ENCODE measurements at regions not wholly inside any gene's neighbourhood (a gene's known extent, or its start where the extent isn't known, plus 50 kb on each side); places are given as distances from the start of the nearest gene placed in this dataset.

DNA sequence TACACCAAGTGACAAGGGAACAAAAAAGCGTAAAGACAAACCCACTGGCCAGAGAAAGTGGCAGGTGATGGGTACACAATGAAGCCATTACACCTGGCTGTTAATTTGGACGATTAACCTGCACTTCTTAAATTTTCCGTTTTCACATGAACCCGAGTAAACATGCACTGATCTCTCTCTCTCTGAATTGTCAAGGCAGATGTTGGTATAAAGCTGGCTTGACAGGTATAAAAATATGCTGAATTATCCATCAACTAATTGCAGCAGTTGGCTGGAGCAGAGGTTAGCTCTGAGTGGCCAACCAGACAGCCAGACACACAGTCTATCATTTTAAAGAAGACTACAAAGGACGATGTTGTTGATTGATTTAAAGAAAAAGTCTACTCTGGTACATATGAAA lies 561.7 kb upstream of the ALCAM start:
- TF ChIP-seq GATA3 (IDR thresholded peaks at IDR 0.05; ENCODE audit: low read depth, low read length), result no peak
- TF ChIP-seq GATA2 (IDR thresholded peaks at IDR 0.05; ENCODE audit: low read depth, low read length), result no peak

DNA sequence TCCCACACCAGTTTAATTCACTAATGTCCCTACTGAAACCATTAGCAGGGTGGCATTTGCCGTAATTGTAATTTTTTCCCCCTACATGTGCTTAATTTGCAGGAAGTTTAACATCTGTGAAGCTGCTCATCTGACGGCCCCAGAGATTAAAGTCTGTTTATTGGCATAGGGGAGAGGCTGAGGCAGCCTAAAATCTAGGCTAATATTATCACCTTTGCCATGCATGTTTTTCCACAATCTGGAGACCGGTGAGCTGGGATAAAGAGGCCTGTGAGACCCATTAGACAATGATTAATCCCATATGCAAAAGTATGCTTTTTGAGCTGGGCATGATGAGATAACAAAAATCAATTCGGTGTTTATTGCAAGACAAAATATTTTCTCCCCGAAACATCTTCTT lies 561.2 kb upstream of the ALCAM start:
- TF ChIP-seq GATA2 (IDR thresholded peaks at IDR 0.05; ENCODE audit: low read depth, low read length), result 0 out of 2 replicates have a peak, but pooled peaks have one; percentile 27
- TF ChIP-seq GATA3 (IDR thresholded peaks at IDR 0.05; ENCODE audit: low read depth, low read length), result 0 out of 2 replicates have a peak, but pooled peaks have one; percentile 26

DNA sequence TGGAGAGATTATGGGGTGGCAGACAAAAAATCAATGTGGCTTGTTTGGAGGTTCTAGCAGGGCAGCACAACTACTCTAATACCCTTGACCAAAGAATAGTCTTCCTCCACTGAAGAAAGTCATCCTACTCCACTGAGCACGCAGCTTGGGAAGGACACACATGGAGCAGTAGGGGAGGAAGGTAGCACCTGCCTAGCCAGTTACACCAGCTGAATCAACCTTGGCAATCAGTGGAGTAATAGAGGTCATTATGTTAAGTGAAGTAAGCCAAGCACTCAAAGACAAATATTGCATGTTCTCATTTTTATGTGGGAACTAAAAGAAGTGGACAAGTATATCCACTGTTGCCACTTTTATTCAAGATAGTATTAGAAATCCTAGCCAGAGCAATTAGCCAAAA lies 555.8 kb upstream of the ALCAM start:
- TF ChIP-seq GATA3 (IDR thresholded peaks at IDR 0.05; ENCODE audit: low read depth, low read length), result no peak
- no peak for TF ChIP-seq GATA2 (IDR thresholded peaks at IDR 0.05; ENCODE audit: low read depth, low read length)

DNA sequence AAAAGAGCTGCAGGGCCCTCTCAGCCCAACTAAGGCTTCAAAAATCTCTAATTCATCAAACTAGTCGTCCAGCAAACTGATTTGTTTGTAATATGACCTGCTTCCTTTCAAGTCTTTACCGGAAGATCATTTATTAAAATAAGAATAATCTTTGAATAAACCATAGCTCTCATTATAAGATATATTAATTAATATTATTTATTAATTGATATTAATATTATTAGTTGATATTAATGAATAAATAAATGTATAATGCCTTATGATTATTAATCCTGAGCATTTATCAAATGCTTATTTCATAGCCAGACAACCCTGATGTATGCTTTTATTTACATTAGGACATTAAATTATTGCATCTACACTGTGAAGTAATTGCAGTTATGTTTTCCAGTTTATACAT lies 550.7 kb upstream of the ALCAM start:
- no peak for TF ChIP-seq GATA3 (IDR thresholded peaks at IDR 0.05; ENCODE audit: low read depth, low read length)
- TF ChIP-seq GATA2 (IDR thresholded peaks at IDR 0.05; ENCODE audit: low read depth, low read length), result no peak

DNA sequence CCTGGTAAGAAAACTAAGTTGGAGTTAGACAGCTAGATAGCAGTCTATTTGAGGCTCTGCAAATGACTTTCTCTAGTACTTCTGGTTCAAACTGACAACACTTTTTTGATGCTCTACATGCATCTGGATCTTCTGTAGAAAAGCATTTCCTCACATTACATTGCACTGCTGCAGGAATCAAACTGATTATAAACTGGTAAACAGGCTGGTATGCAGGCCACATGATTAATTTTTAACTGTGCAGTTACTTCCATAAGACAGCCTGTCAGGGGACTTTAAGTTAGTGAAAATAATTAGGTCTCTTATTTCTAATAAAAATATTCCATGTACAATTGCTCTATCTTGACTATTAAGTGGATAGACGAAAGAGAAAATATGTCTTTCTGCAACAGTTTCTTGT lies 550.0 kb upstream of the ALCAM start:
- no peak for TF ChIP-seq GATA2 (IDR thresholded peaks at IDR 0.05; ENCODE audit: low read depth, low read length)
- TF ChIP-seq GATA3 (IDR thresholded peaks at IDR 0.05; ENCODE audit: low read depth, low read length), result no peak

DNA sequence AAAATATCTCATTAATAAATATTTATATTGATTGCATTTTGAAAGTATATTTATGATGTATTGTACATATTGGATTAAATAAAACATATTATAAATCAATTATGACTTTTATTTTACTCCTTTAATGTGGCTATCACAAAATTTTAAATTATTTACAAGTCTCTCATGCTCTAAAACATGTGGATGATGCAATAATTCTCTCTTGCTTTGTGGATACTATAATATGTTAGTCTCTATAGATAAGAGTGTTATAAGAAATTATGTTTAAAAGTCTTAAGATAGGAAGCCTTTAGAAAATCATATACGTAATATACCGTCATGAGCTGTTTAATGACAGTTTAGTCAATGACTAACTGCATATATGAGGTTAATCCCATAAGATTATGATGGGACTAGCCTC lies 547.4 kb upstream of the ALCAM start:
- no peak for TF ChIP-seq GATA2 (IDR thresholded peaks at IDR 0.05; ENCODE audit: low read depth, low read length)
- TF ChIP-seq GATA3 (IDR thresholded peaks at IDR 0.05; ENCODE audit: low read depth, low read length), result no peak

DNA sequence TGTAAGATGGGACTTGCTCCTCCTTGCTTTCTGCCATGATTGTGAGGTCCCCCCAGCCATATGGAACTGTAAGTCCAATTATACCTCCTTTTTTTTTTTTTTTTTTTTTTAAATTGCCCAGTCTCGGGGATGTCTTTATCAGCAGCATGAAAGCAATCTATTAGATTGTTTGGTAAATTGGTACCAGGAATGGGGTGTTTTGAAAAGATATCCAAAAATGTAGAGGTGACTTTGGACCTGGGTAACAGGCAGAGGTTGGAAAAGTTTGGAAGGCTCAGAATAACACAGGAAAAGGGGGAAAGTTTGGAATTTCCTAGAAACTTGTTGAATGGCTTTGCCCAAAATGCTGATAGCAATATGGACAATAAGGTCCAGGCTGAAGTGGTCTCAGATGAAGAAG lies 545.8 kb upstream of the ALCAM start:
- TF ChIP-seq GATA2 (IDR thresholded peaks at IDR 0.05; ENCODE audit: low read depth, low read length), result no peak
- no peak for TF ChIP-seq GATA3 (IDR thresholded peaks at IDR 0.05; ENCODE audit: low read depth, low read length)

DNA sequence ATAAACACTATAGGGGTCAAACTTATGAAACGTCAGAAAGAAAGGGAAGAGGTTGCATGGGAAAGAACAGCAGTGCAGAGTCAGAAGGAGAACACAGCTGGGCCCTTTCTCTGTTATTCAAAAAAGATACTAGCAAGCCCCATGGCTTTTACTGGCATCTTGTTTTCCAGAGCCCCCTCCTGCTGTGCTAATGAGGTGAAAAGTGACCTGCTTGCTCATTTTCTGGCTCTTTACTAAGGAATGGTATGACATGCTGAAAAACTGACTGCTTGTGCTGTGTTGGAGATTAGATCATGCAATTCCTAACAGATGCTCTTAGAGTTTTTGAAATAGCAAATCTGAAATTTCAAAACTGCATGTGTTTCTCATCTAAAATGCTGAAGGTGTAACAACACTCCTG lies 541.6 kb upstream of the ALCAM start:
- TF ChIP-seq GATA3 (IDR thresholded peaks at IDR 0.05; ENCODE audit: low read depth, low read length) (no peak), GATA2 (IDR thresholded peaks at IDR 0.05; ENCODE audit: low read depth, low read length) (peak; percentile 46; the same call in 1 of the 2 replicates)

DNA sequence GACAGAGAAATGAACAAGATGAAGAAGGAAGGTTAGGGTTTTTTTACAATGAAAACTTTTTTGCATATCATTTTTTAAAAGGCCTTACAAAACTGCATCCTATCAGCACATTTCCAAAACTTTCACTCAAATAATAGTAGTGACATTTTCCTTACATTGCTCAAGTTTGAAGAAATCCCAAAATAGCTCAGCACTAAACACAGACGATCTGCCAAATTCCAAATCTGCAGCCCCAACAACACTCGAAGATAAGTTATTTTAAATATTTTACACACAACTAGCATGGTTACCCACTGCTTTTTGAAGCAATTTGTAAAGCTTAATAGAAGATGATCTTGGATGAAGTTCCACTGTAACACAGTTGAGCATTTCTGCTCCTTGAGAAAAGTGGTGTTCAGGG lies 535.6 kb upstream of the ALCAM start:
- no peak for TF ChIP-seq GATA3 (IDR thresholded peaks at IDR 0.05; ENCODE audit: low read depth, low read length)
- TF ChIP-seq GATA2 (IDR thresholded peaks at IDR 0.05; ENCODE audit: low read depth, low read length), result no peak

DNA sequence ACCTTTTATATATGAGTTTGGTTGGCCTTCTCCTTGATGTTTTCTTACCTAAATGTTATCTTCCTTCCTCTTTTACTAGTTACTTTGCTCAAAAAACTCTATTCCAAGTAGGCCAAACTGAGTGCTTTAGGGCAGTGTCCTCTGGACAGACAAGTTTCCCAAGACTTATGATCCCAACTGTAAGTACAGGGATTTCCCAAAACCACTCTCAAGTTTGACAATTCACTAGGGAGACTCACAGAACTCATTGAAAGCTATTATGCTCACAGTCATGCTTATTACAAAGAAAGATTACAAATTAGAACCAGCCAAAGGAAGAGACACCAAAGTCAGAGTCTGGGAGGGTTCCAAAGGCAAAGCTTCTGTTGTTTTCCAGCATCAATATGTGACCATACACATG lies 534.2 kb upstream of the ALCAM start:
- no peak for TF ChIP-seq GATA2 (IDR thresholded peaks at IDR 0.05; ENCODE audit: low read depth, low read length)

DNA sequence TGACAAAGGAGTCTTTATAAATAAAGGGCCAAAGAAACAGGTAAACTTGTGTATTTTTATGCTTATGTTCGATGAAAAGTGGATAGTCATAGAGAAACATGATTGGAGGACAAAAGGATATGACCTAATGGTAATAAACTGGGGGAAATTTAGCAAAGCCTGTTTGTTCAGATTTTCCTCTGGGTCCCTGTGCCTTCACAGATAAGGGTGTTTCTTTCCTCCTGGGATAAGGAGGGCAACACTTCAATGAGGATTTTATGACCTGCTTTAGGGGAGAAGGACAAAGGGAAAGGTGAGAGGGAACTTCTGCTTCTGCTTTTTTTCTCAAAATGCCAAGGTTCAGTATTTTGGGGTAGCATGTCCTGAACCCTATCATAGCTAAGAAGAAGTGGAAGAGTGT lies 531.3 kb upstream of the ALCAM start:
- TF ChIP-seq GATA3 (IDR thresholded peaks at IDR 0.05; ENCODE audit: low read depth, low read length), result no peak
- no peak for TF ChIP-seq GATA2 (IDR thresholded peaks at IDR 0.05; ENCODE audit: low read depth, low read length)

DNA sequence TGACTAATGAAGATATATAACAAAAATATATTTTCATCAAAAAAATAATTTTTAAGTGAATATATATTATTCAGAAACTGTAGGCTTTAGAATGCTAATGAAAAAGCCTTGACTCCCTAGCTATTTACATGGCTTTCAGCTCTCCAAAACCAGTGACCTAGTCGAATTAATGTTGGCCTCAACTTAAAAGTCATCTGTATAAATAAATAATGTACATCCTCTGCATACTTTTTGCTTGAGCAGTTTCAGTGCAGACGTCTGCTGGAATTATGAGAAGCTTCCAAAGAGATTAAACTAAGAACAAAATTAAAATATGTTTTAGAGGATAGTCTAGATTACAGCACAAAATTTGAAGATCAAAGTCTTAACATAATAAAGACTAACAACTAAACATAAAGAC lies 520.4 kb upstream of the ALCAM start:
- TF ChIP-seq GATA2 (IDR thresholded peaks at IDR 0.05; ENCODE audit: low read depth, low read length), result no peak
- no peak for TF ChIP-seq GATA3 (IDR thresholded peaks at IDR 0.05; ENCODE audit: low read depth, low read length)

DNA sequence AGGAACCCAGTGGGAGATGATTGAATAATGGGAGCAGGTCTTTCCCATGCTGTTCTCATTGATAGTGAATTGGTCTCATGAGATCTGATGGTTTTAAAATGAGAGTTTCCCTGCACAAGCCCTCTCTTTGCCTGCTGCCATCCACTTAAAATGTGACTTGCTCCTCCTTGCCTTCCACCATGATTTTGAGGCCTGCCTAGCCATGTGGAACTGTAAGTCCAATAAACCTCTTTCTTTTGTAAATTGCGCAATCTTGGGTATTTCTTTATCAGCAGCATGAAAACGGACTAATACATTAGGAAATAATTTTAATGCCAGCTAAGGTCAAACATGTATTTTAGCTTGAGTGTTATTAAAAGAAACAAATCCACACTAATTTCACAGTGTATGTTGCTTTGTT lies 517.6 kb upstream of the ALCAM start:
- no peak for TF ChIP-seq GATA3 (IDR thresholded peaks at IDR 0.05; ENCODE audit: low read depth, low read length)
- no peak for TF ChIP-seq GATA2 (IDR thresholded peaks at IDR 0.05; ENCODE audit: low read depth, low read length)

DNA sequence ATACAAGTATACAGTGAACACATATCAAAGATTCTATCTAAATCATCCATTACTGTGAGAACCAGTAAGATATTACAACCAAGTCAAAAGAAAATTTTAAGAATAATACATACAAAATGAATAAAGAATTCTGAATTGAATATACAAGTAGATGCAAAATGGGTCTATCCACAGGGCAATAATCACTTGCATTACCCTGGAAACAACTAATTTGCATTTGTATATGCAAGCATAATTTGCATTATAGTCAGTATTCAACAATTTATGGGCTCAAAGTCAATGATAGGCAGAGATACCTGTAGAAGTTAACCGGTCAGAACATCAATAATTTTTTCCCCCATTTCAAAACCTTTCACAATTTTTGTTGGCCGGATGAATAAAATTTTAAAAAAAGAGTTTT lies 512.2 kb upstream of the ALCAM start:
- TF ChIP-seq GATA3 (IDR thresholded peaks at IDR 0.05; ENCODE audit: low read depth, low read length) (no peak), GATA2 (IDR thresholded peaks at IDR 0.05; ENCODE audit: low read depth, low read length) (no peak)

DNA sequence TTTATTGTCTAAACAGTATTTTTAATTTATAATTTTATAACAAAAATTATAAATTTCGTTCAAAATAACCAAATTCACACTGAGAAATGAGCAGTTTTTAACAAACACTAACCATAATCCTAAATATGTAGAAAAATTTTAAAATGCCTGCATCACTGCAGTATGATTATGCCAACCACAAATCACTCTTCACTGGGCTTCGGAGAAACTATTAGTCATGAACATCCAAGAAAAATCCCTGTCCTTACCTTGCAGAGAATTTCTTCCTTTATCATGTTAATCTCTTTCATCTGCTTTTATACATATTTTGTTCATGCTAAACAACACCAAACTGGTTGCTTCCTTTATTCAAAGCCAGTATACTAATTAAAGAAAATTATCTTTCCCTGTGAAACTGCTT lies 511.0 kb upstream of the ALCAM start:
- TF ChIP-seq GATA2 (IDR thresholded peaks at IDR 0.05; ENCODE audit: low read depth, low read length), result no peak
- no peak for TF ChIP-seq GATA3 (IDR thresholded peaks at IDR 0.05; ENCODE audit: low read depth, low read length)

DNA sequence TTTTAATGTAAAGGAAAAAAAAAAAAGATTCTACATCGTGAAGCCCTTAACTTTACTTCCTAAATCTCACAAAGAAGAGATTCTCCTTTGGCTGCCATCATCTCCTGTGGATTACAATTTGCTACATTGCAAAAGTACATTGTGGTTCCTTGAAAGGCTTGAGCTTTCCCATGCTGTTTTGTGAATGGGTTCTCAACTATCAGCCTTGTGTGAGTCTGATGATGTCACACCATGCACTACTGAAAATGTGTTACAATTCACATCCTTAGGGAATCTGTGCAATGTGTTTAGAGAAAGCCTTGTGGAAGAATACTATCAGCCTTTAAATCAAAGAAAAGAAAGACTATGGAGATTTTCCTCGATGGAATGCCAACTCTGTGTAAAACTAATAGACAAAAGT lies 510.0 kb upstream of the ALCAM start:
- TF ChIP-seq GATA3 (IDR thresholded peaks at IDR 0.05; ENCODE audit: low read depth, low read length) (no peak), GATA2 (IDR thresholded peaks at IDR 0.05; ENCODE audit: low read depth, low read length) (no peak)
